Trophoblast cell (in vitro differentiated cells and primary cell): ENCODE measurements at regions not wholly inside any gene's neighbourhood (a gene's known extent, or its start where the extent isn't known, plus 50 kb on each side); places are given as distances from the start of the nearest gene placed in this dataset.

ENCODE experiments used
- DNase-seq, 2 donors: peaks; one replicate each; pipeline ENCODE4 v3.0.0-alpha.2; 2016
- H2AFZ ChIP-seq: 2 replicates; pipeline ENCODE4 v1.6.1; 2013; ENCODE audit warnings: low read length, moderate library complexity, mild to moderate bottlenecking; ENCODE audit not compliant: insufficient read depth, poor library complexity
- H2AK5ac ChIP-seq: 2 replicates; pipeline ENCODE4 v1.6.1; 2013; ENCODE audit warnings: mild to moderate bottlenecking, low read length
- H2BK120ac ChIP-seq: 2 replicates; pipeline ENCODE4 v1.6.1; 2013; ENCODE audit warnings: low read length, mild to moderate bottlenecking, moderate library complexity; ENCODE audit not compliant: insufficient read depth, poor library complexity
- H2BK12ac ChIP-seq: 2 replicates; pipeline ENCODE4 v1.6.1; 2013; ENCODE audit warnings: mild to moderate bottlenecking, low read length, moderate library complexity
- H2BK5ac ChIP-seq: 2 replicates; pipeline ENCODE4 v1.6.1; 2013; ENCODE audit warnings: low read length, low read depth, moderate library complexity, mild to moderate bottlenecking; ENCODE audit not compliant: poor library complexity
- H3K14ac ChIP-seq: 2 replicates; pipeline ENCODE4 v1.6.1; 2013; ENCODE audit warnings: mild to moderate bottlenecking, low read length
- H3K18ac ChIP-seq: 2 replicates; pipeline ENCODE4 v1.6.1; 2013; ENCODE audit warnings: mild to moderate bottlenecking, low read length
- H3K23ac ChIP-seq: 2 replicates; pipeline ENCODE4 v1.6.1; 2013; ENCODE audit warnings: low read length
- H3K27ac ChIP-seq: 2 replicates; pipeline ENCODE4 v1.5.1; 2013; ENCODE audit warnings: low read depth, mild to moderate bottlenecking, inconsistent platforms, low read length, moderate library complexity
- H3K27me3 ChIP-seq: 2 replicates; pipeline ENCODE4 v1.6.1; 2013; ENCODE audit warnings: inconsistent platforms, mild to moderate bottlenecking, low read length, moderate library complexity; ENCODE audit not compliant: insufficient read depth
- H3K36me3 ChIP-seq, 2 experiments: 1 replicate in 1 of 2; 2 replicates in 1 of 2; pipeline ENCODE4 v1.6.1; 2013; ENCODE audit warnings: low read length in 2 of 2, mild to moderate bottlenecking in 2 of 2, moderate library complexity in 1 of 2; ENCODE audit not compliant: insufficient read depth in 2 of 2, control insufficient read depth in 1 of 2
- H3K4ac ChIP-seq: 2 replicates; pipeline ENCODE4 v1.6.1; 2013; ENCODE audit warnings: low read depth, mild to moderate bottlenecking, low read length, moderate library complexity
- H3K4me1 ChIP-seq, 2 experiments: 1 replicate in 1 of 2; 2 replicates in 1 of 2; pipeline ENCODE4 v1.6.1; 2013; ENCODE audit warnings: low read length in 2 of 2, mild to moderate bottlenecking in 2 of 2, moderate library complexity in 1 of 2; ENCODE audit not compliant: insufficient read depth in 2 of 2, control insufficient read depth in 1 of 2
- H3K4me2 ChIP-seq: 2 replicates; pipeline ENCODE4 v1.6.1; 2013; ENCODE audit warnings: inconsistent platforms, mild to moderate bottlenecking, low read length, moderate library complexity
- H3K4me3 ChIP-seq: 2 replicates; pipeline ENCODE4 v1.5.1; 2013; ENCODE audit warnings: mild to moderate bottlenecking, low read depth, low read length, inconsistent platforms
- H3K79me1 ChIP-seq: one replicate; pipeline ENCODE4 v1.6.1; 2013; ENCODE audit warnings: low read length
- H3K79me2 ChIP-seq: 2 replicates; pipeline ENCODE4 v1.6.1; 2013; ENCODE audit warnings: low read length, mild to moderate bottlenecking; ENCODE audit not compliant: control insufficient read depth, insufficient read depth, poor library complexity
- H3K9ac ChIP-seq: 2 replicates; pipeline ENCODE4 v1.6.1; 2013; ENCODE audit warnings: mild to moderate bottlenecking, low read length
- H3K9me3 ChIP-seq: 2 replicates; pipeline ENCODE4 v1.6.1; 2013; ENCODE audit warnings: low read depth, mild to moderate bottlenecking, control low read depth, inconsistent platforms, low read length; ENCODE audit not compliant: insufficient read depth
- H4K12ac ChIP-seq: 2 replicates; pipeline ENCODE4 v1.6.1; 2013; ENCODE audit warnings: low read depth, mild to moderate bottlenecking, low read length, moderate library complexity
- H4K8ac ChIP-seq: 2 replicates; pipeline ENCODE4 v1.6.1; 2013; ENCODE audit warnings: low read depth, mild to moderate bottlenecking, low read length, moderate library complexity
- H4K91ac ChIP-seq: one replicate; pipeline ENCODE4 v1.6.1; 2013; ENCODE audit warnings: low read depth, mild to moderate bottlenecking, low read length, moderate library complexity
- WGBS: extraction: QIAGEN DNeasy Blood & Tissue Kit; methylation state at CpG from one replicate; pipeline ENCODE4 v1.1.7; 2013; ENCODE audit warnings: missing lambda C conversion rate; ENCODE audit not compliant: insufficient read length, insufficient coverage; ENCODE audit errors: extremely low coverage; 5-methylcytosine and 5-hydroxymethylcytosine counted together

GRCh38 chr6:40922281-40922680, 116.7 kb downstream of the UNC5CL start:
- H3K4ac ChIP-seq = no peak overlapping the region
- H2AFZ ChIP-seq = no peak overlapping the region
- WGBS = no CpG with 5 or more reads among the region's 2 CpGs
- no peak overlapping the region for H3K18ac ChIP-seq
- H2BK5ac ChIP-seq = no peak overlapping the region
- H3K23ac ChIP-seq = no peak overlapping the region
- no peak overlapping the region for H2BK12ac ChIP-seq
- peaks cover 2% of the 10 kb centered on the region for H3K9me3 ChIP-seq
- H4K12ac ChIP-seq = no peak overlapping the region
- H2BK120ac ChIP-seq = no peak overlapping the region
- H3K9ac ChIP-seq = no peak overlapping the region
- no peak overlapping the region for H3K4me2 ChIP-seq
- H3K27me3 ChIP-seq = no peaks in the 10 kb centered on the region
- H3K4me1 ChIP-seq = no peaks in the 10 kb centered on the region
- H4K91ac ChIP-seq = no peak overlapping the region
- H3K79me2 ChIP-seq = no peaks in the 10 kb centered on the region
- no peak overlapping the region for H3K14ac ChIP-seq
- H4K8ac ChIP-seq = no peak overlapping the region
- H2AK5ac ChIP-seq = no peak overlapping the region
- no peaks in the 10 kb centered on the region for H3K36me3 ChIP-seq
- H3K79me1 ChIP-seq = no peaks in the 10 kb centered on the region
- no peak overlapping the region for H3K4me3 ChIP-seq
- no peak for DNase-seq
- H3K27ac ChIP-seq = no peak overlapping the region

- no CpG with 5 or more reads among the region's 5 CpGs for WGBS
- H2AFZ ChIP-seq = no peak overlapping the region
- H2BK120ac ChIP-seq = no peak overlapping the region
- no peaks in the 10 kb centered on the region for H3K4me1 ChIP-seq
- no peak overlapping the region for H3K4ac ChIP-seq
- no peaks in the 10 kb centered on the region for H3K79me1 ChIP-seq
- no peak overlapping the region for H4K8ac ChIP-seq
- H4K12ac ChIP-seq = no peak overlapping the region
- H3K27me3 ChIP-seq = no peaks in the 10 kb centered on the region
- no peaks in the 10 kb centered on the region for H3K79me2 ChIP-seq
- no peak overlapping the region for H3K27ac ChIP-seq
- H3K9ac ChIP-seq = no peak overlapping the region
- no peak for DNase-seq
- H2BK5ac ChIP-seq = no peak overlapping the region
- H3K36me3 ChIP-seq = no peaks in the 10 kb centered on the region
- H2BK12ac ChIP-seq = no peak overlapping the region
- no peak overlapping the region for H2AK5ac ChIP-seq
- no peak overlapping the region for H3K4me3 ChIP-seq
- no peak overlapping the region for H3K4me2 ChIP-seq
- H3K14ac ChIP-seq = no peak overlapping the region
- no peak overlapping the region for H3K18ac ChIP-seq
- H3K23ac ChIP-seq = no peak overlapping the region
- no peaks in the 10 kb centered on the region for H3K9me3 ChIP-seq
- no peak overlapping the region for H4K91ac ChIP-seq
Observed at GRCh38 chr6:40918040-40918651, 120.9 kb downstream of the UNC5CL start.

- Histone ChIP-seq H4K8ac (no peak overlapping the region), H3K4ac (no peak overlapping the region), H4K91ac (no peak overlapping the region), H3K9ac (no peak overlapping the region), H3K4me1 (no peaks in the 10 kb centered on the region), H3K14ac (no peak overlapping the region), H3K4me3 (no peak overlapping the region), H3K79me2 (no peaks in the 10 kb centered on the region), H2AFZ (no peak overlapping the region), H2BK12ac (no peak overlapping the region), H2BK5ac (no peak overlapping the region), H3K4me2 (no peak overlapping the region), H3K27ac (no peak overlapping the region), H2BK120ac (no peak overlapping the region), H3K23ac (no peak overlapping the region), H3K27me3 (no peaks in the 10 kb centered on the region), H3K18ac (no peak overlapping the region), H3K36me3 (no peaks in the 10 kb centered on the region), H3K9me3 (no peaks in the 10 kb centered on the region), H3K79me1 (no peaks in the 10 kb centered on the region), H4K12ac (no peak overlapping the region), H2AK5ac (no peak overlapping the region)
- no CpG with 5 or more reads among the region's 3 CpGs for WGBS
- no peak for DNase-seq
Observed at GRCh38 chr6:40917603-40918002, 121.4 kb downstream of the UNC5CL start.

- no peak overlapping the region for H3K4me3 ChIP-seq
- no peaks in the 10 kb centered on the region for H3K79me1 ChIP-seq
- no peak overlapping the region for H4K91ac ChIP-seq
- no peaks in the 10 kb centered on the region for H3K27me3 ChIP-seq
- no peaks in the 10 kb centered on the region for H3K36me3 ChIP-seq
- no peak overlapping the region for H2BK120ac ChIP-seq
- H3K4me1 ChIP-seq = no peaks in the 10 kb centered on the region
- no peak overlapping the region for H2BK12ac ChIP-seq
- no peak overlapping the region for H2BK5ac ChIP-seq
- WGBS = no CpG with 5 or more reads among the region's 1 CpG
- no peak for DNase-seq
- no peak overlapping the region for H2AK5ac ChIP-seq
- H3K79me2 ChIP-seq = no peaks in the 10 kb centered on the region
- H3K27ac ChIP-seq = no peak overlapping the region
- no peak overlapping the region for H3K4me2 ChIP-seq
- no peak overlapping the region for H3K23ac ChIP-seq
- no peak overlapping the region for H4K8ac ChIP-seq
- H3K18ac ChIP-seq = no peak overlapping the region
- H4K12ac ChIP-seq = no peak overlapping the region
- H3K4ac ChIP-seq = no peak overlapping the region
- H3K9ac ChIP-seq = no peak overlapping the region
- no peak overlapping the region for H2AFZ ChIP-seq
- H3K9me3 ChIP-seq = no peaks in the 10 kb centered on the region
- H3K14ac ChIP-seq = no peak overlapping the region
Observed at GRCh38 chr6:40916845-40917244, 122.2 kb downstream of the UNC5CL start.
